ENCODE measurements at regions not wholly inside any gene's neighbourhood (a gene's known extent, or its start where the extent isn't known, plus 50 kb on each side); places are given as distances from the start of the nearest gene placed in this dataset.

GRCh38 chr11:26045082-26045481 lies 286.8 kb upstream of the ANO3 start:
- no peaks in the 10 kb centered on the region for H3K4me1 ChIP-seq (ENCODE audit: control insufficient read depth, insufficient read depth, low read length)
- no peak overlapping the region for H3K4me3 ChIP-seq (ENCODE audit: low read depth, low read length)
- H3K27ac ChIP-seq (ENCODE audit: low read depth, low read length) = no peak overlapping the region
- no peaks in the 10 kb centered on the region for H3K36me3 ChIP-seq (ENCODE audit: control insufficient read depth, insufficient read depth, low read length)
- H3K9ac ChIP-seq (ENCODE audit: low read depth, low read length) = no peak overlapping the region
- H3K9me3 ChIP-seq (ENCODE audit: control insufficient read depth, insufficient read depth, low read length) = no peaks in the 10 kb centered on the region
- H3K27me3 ChIP-seq (ENCODE audit: control insufficient read depth, insufficient read depth, low read length) = no peaks in the 10 kb centered on the region

- H3K4me3 ChIP-seq (ENCODE audit: low read depth, low read length) = no peak overlapping the region
- no peak overlapping the region for H3K9ac ChIP-seq (ENCODE audit: low read depth, low read length)
- H3K4me1 ChIP-seq (ENCODE audit: control insufficient read depth, insufficient read depth, low read length) = no peaks in the 10 kb centered on the region
- H3K27ac ChIP-seq (ENCODE audit: low read depth, low read length) = no peak overlapping the region
- H3K9me3 ChIP-seq (ENCODE audit: control insufficient read depth, insufficient read depth, low read length) = no peaks in the 10 kb centered on the region
- H3K36me3 ChIP-seq (ENCODE audit: control insufficient read depth, insufficient read depth, low read length) = no peaks in the 10 kb centered on the region
- no peaks in the 10 kb centered on the region for H3K27me3 ChIP-seq (ENCODE audit: control insufficient read depth, insufficient read depth, low read length)
Observed at GRCh38 chr11:26048271-26048670, 283.7 kb upstream of the ANO3 start.

GRCh38 chr11:26053966-26054365 lies 278.0 kb upstream of the ANO3 start:
- H3K4me3 ChIP-seq (ENCODE audit: low read depth, low read length) = no peak overlapping the region
- no peak overlapping the region for H3K9ac ChIP-seq (ENCODE audit: low read depth, low read length)
- no peaks in the 10 kb centered on the region for H3K27me3 ChIP-seq (ENCODE audit: control insufficient read depth, insufficient read depth, low read length)
- H3K4me1 ChIP-seq (ENCODE audit: control insufficient read depth, insufficient read depth, low read length) = no peaks in the 10 kb centered on the region
- H3K9me3 ChIP-seq (ENCODE audit: control insufficient read depth, insufficient read depth, low read length) = no peaks in the 10 kb centered on the region
- H3K27ac ChIP-seq (ENCODE audit: low read depth, low read length) = no peak overlapping the region
- no peaks in the 10 kb centered on the region for H3K36me3 ChIP-seq (ENCODE audit: control insufficient read depth, insufficient read depth, low read length)

GRCh38 chr11:26062660-26063059 lies 269.3 kb upstream of the ANO3 start:
- H3K4me3 ChIP-seq (ENCODE audit: low read depth, low read length) = no peak overlapping the region

GRCh38 chr11:26063915-26064314 lies 268.0 kb upstream of the ANO3 start:
- no peaks in the 10 kb centered on the region for H3K9me3 ChIP-seq (ENCODE audit: control insufficient read depth, insufficient read depth, low read length)
- no peaks in the 10 kb centered on the region for H3K36me3 ChIP-seq (ENCODE audit: control insufficient read depth, insufficient read depth, low read length)
- H3K4me3 ChIP-seq (ENCODE audit: low read depth, low read length) = no peak overlapping the region
- no peaks in the 10 kb centered on the region for H3K27me3 ChIP-seq (ENCODE audit: control insufficient read depth, insufficient read depth, low read length)
- no peak overlapping the region for H3K27ac ChIP-seq (ENCODE audit: low read depth, low read length)
- H3K9ac ChIP-seq (ENCODE audit: low read depth, low read length) = no peak overlapping the region
- no peaks in the 10 kb centered on the region for H3K4me1 ChIP-seq (ENCODE audit: control insufficient read depth, insufficient read depth, low read length)

More at GRCh38 chr11:26062660-26063059, 269.3 kb upstream of the ANO3 start:
- H3K27ac ChIP-seq (ENCODE audit: low read depth, low read length) = no peak overlapping the region
- no peaks in the 10 kb centered on the region for H3K9me3 ChIP-seq (ENCODE audit: control insufficient read depth, insufficient read depth, low read length)
- no peaks in the 10 kb centered on the region for H3K4me1 ChIP-seq (ENCODE audit: control insufficient read depth, insufficient read depth, low read length)
- H3K27me3 ChIP-seq (ENCODE audit: control insufficient read depth, insufficient read depth, low read length) = no peaks in the 10 kb centered on the region
- no peak overlapping the region for H3K9ac ChIP-seq (ENCODE audit: low read depth, low read length)
- no peaks in the 10 kb centered on the region for H3K36me3 ChIP-seq (ENCODE audit: control insufficient read depth, insufficient read depth, low read length)

GRCh38 chr11:26065944-26066343 lies 266.0 kb upstream of the ANO3 start:
- H3K4me1 ChIP-seq (ENCODE audit: control insufficient read depth, insufficient read depth, low read length) = no peaks in the 10 kb centered on the region
- no peak overlapping the region for H3K9ac ChIP-seq (ENCODE audit: low read depth, low read length)
- no peak overlapping the region for H3K4me3 ChIP-seq (ENCODE audit: low read depth, low read length)
- no peaks in the 10 kb centered on the region for H3K9me3 ChIP-seq (ENCODE audit: control insufficient read depth, insufficient read depth, low read length)
- H3K36me3 ChIP-seq (ENCODE audit: control insufficient read depth, insufficient read depth, low read length) = no peaks in the 10 kb centered on the region
- no peaks in the 10 kb centered on the region for H3K27me3 ChIP-seq (ENCODE audit: control insufficient read depth, insufficient read depth, low read length)
- no peak overlapping the region for H3K27ac ChIP-seq (ENCODE audit: low read depth, low read length)

GRCh38 chr11:26070714-26071380 lies 261.1 kb upstream of the ANO3 start:
- Histone ChIP-seq H3K27me3 (ENCODE audit: control insufficient read depth, insufficient read depth, low read length) (no peaks in the 10 kb centered on the region), H3K4me3 (ENCODE audit: low read depth, low read length) (no peak overlapping the region), H3K4me1 (ENCODE audit: control insufficient read depth, insufficient read depth, low read length) (no peaks in the 10 kb centered on the region), H3K9ac (ENCODE audit: low read depth, low read length) (no peak overlapping the region), H3K36me3 (ENCODE audit: control insufficient read depth, insufficient read depth, low read length) (no peaks in the 10 kb centered on the region), H3K9me3 (ENCODE audit: control insufficient read depth, insufficient read depth, low read length) (no peaks in the 10 kb centered on the region), H3K27ac (ENCODE audit: low read depth, low read length) (no peak overlapping the region)

GRCh38 chr11:26072614-26073153 lies 259.2 kb upstream of the ANO3 start:
- Histone ChIP-seq H3K27ac (ENCODE audit: low read depth, low read length) (no peak overlapping the region), H3K9me3 (ENCODE audit: control insufficient read depth, insufficient read depth, low read length) (no peaks in the 10 kb centered on the region), H3K4me1 (ENCODE audit: control insufficient read depth, insufficient read depth, low read length) (no peaks in the 10 kb centered on the region), H3K27me3 (ENCODE audit: control insufficient read depth, insufficient read depth, low read length) (no peaks in the 10 kb centered on the region), H3K36me3 (ENCODE audit: control insufficient read depth, insufficient read depth, low read length) (no peaks in the 10 kb centered on the region), H3K9ac (ENCODE audit: low read depth, low read length) (no peak overlapping the region), H3K4me3 (ENCODE audit: low read depth, low read length) (no peak overlapping the region)

GRCh38 chr11:26073646-26074045 lies 258.3 kb upstream of the ANO3 start:
- Histone ChIP-seq H3K9me3 (ENCODE audit: control insufficient read depth, insufficient read depth, low read length) (no peaks in the 10 kb centered on the region), H3K36me3 (ENCODE audit: control insufficient read depth, insufficient read depth, low read length) (no peaks in the 10 kb centered on the region), H3K4me1 (ENCODE audit: control insufficient read depth, insufficient read depth, low read length) (no peaks in the 10 kb centered on the region), H3K4me3 (ENCODE audit: low read depth, low read length) (no peak overlapping the region), H3K9ac (ENCODE audit: low read depth, low read length) (no peak overlapping the region), H3K27me3 (ENCODE audit: control insufficient read depth, insufficient read depth, low read length) (no peaks in the 10 kb centered on the region), H3K27ac (ENCODE audit: low read depth, low read length) (no peak overlapping the region)

GRCh38 chr11:26076233-26076990 lies 255.5 kb upstream of the ANO3 start:
- H3K27me3 ChIP-seq (ENCODE audit: control insufficient read depth, insufficient read depth, low read length) = no peaks in the 10 kb centered on the region
- no peak overlapping the region for H3K27ac ChIP-seq (ENCODE audit: low read depth, low read length)
- no peak overlapping the region for H3K9ac ChIP-seq (ENCODE audit: low read depth, low read length)
- no peaks in the 10 kb centered on the region for H3K4me1 ChIP-seq (ENCODE audit: control insufficient read depth, insufficient read depth, low read length)
- H3K36me3 ChIP-seq (ENCODE audit: control insufficient read depth, insufficient read depth, low read length) = no peaks in the 10 kb centered on the region
- H3K4me3 ChIP-seq (ENCODE audit: low read depth, low read length) = no peak overlapping the region
- no peaks in the 10 kb centered on the region for H3K9me3 ChIP-seq (ENCODE audit: control insufficient read depth, insufficient read depth, low read length)

GRCh38 chr11:26078231-26078821 lies 253.6 kb upstream of the ANO3 start:
- no peaks in the 10 kb centered on the region for H3K9me3 ChIP-seq (ENCODE audit: control insufficient read depth, insufficient read depth, low read length)
- H3K4me3 ChIP-seq (ENCODE audit: low read depth, low read length) = no peak overlapping the region
- H3K4me1 ChIP-seq (ENCODE audit: control insufficient read depth, insufficient read depth, low read length) = no peaks in the 10 kb centered on the region
- no peaks in the 10 kb centered on the region for H3K27me3 ChIP-seq (ENCODE audit: control insufficient read depth, insufficient read depth, low read length)
- no peaks in the 10 kb centered on the region for H3K36me3 ChIP-seq (ENCODE audit: control insufficient read depth, insufficient read depth, low read length)
- no peak overlapping the region for H3K27ac ChIP-seq (ENCODE audit: low read depth, low read length)
- no peak overlapping the region for H3K9ac ChIP-seq (ENCODE audit: low read depth, low read length)
